Natural killer cell (primary cell): ENCODE measurements at regions not wholly inside any gene's neighbourhood (a gene's known extent, or its start where the extent isn't known, plus 50 kb on each side); places are given as distances from the start of the nearest gene placed in this dataset.

Experiments
- ATAC-seq, 3 donors: fragments of 150-1000 bp in 2 of 3; fragments of 200-7000 bp in 1 of 3; cut with Tn5 transposase; 1 replicate in 1 of 3; 2 replicates in 2 of 3; pipeline ENCODE4 v1.10.0; 2021; ENCODE audit warnings: mild to moderate bottlenecking in 2 of 3, moderate library complexity in 2 of 3
- DNase-seq, 2 donors: peaks; one replicate each; pipeline versions ENCODE4 v3.0.0 to v3.0.0-alpha.2; 2013 to 2021; ENCODE audit warnings: mixed read lengths in 1 of 2
- H3K27ac ChIP-seq: one replicate; pipeline ENCODE4 v1.5.1; 2013; ENCODE audit warnings: mild to moderate bottlenecking, low read length
- H3K27me3 ChIP-seq: one replicate; pipeline ENCODE4 v1.6.1; 2013; ENCODE audit warnings: low read length; ENCODE audit not compliant: control insufficient read depth, insufficient read depth
- H3K36me3 ChIP-seq: one replicate; pipeline ENCODE4 v1.6.1; 2013; ENCODE audit warnings: low read length; ENCODE audit not compliant: control insufficient read depth, insufficient read depth
- H3K4me1 ChIP-seq: one replicate; pipeline ENCODE4 v1.6.1; 2013; ENCODE audit warnings: low read length; ENCODE audit not compliant: control insufficient read depth, insufficient read depth
- H3K4me3 ChIP-seq: one replicate; pipeline ENCODE4 v1.5.1; 2013; ENCODE audit warnings: low read length
- H3K9me3 ChIP-seq: one replicate; pipeline ENCODE4 v1.6.1; 2013; ENCODE audit warnings: low read length; ENCODE audit not compliant: control insufficient read depth, insufficient read depth
- H3K27ac Mint-ChIP-seq, 2 donors: one replicate each; pipeline ENCODE4 v1.8.0; 2022; ENCODE audit warnings: mild to moderate bottlenecking in 2 of 2, mixed read lengths in 2 of 2, moderate library complexity in 1 of 2
- H3K27me3 Mint-ChIP-seq, 2 donors: one replicate each; pipeline ENCODE4 v1.8.0; 2022; ENCODE audit warnings: low read depth in 2 of 2, mixed read lengths in 2 of 2
- H3K36me3 Mint-ChIP-seq: one replicate; pipeline ENCODE4 v1.8.0; 2022; ENCODE audit warnings: mixed read lengths
- H3K4me1 Mint-ChIP-seq, 2 donors: one replicate each; pipeline ENCODE4 v1.8.0; 2022; ENCODE audit warnings: mixed read lengths in 2 of 2
- H3K4me3 Mint-ChIP-seq: one replicate; pipeline ENCODE4 v1.8.0; 2022; ENCODE audit warnings: mild to moderate bottlenecking, moderate library complexity, mixed read lengths
- H3K9me3 Mint-ChIP-seq, 2 donors: one replicate each; pipeline ENCODE4 v1.8.0; 2022; ENCODE audit warnings: mixed read lengths in 2 of 2
- WGBS: methylation state at CpG from one replicate; pipeline ENCODE4 v1.1.7; 2013; ENCODE audit warnings: missing lambda C conversion rate; ENCODE audit not compliant: insufficient coverage; 5-methylcytosine and 5-hydroxymethylcytosine counted together
- intact Hi-C: fragments of 100-400 bp; cut with micrococcal nuclease; formaldehyde crosslinking; loops from one replicate; pipeline ENCODE4 v1.14.2; 2022
- TF ChIP-seq, protein P1 (sequence below): fragments of 200-600 bp; IDR thresholded peaks from one replicate; pipeline ENCODE4 v1.8.0; 2022; ENCODE audit warnings: antibody characterized with exemption

DNA sequence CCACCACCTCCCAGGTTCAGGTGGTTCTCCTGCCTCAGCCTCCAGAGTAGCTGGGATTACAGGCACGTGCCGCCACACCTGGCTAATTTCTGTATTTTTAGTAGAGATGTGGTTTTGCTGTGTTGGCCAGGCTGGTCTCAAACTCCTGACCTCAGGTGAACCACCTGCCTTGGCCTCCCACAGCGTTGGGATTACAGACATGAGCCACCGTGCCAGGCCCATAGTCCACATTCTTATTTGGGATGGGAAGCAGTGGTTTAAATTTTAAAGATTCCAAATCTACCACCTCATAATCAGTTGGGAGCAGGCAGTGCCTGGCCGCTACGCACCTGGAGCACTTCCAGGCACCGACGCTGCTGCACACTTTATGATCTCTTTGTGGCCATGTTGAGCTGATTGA lies 160.6 kb upstream of the SOX1 start:
- Mint-ChIP-seq H3K9me3 (peaks cover 0 to 3% of the 10 kb centered on the region in 2 donors), H3K4me1 (no peaks in the 10 kb centered on the region), H3K36me3 (no peaks in the 10 kb centered on the region), H3K27me3 (no peaks in the 10 kb centered on the region), H3K27ac (no peak overlapping the region), H3K4me3 (no peak overlapping the region)
- Histone ChIP-seq H3K9me3 (no peaks in the 10 kb centered on the region), H3K4me3 (no peak overlapping the region), H3K36me3 (no peaks in the 10 kb centered on the region), H3K27me3 (no peaks in the 10 kb centered on the region), H3K27ac (no peak overlapping the region), H3K4me1 (no peaks in the 10 kb centered on the region)
- intact Hi-C loops, result no loop called here
- WGBS, result 89% methylated on average over 7 of the region's 8 CpGs
- no peak for DNase-seq
- no peak for ATAC-seq
- TF ChIP-seq, protein P1, sequence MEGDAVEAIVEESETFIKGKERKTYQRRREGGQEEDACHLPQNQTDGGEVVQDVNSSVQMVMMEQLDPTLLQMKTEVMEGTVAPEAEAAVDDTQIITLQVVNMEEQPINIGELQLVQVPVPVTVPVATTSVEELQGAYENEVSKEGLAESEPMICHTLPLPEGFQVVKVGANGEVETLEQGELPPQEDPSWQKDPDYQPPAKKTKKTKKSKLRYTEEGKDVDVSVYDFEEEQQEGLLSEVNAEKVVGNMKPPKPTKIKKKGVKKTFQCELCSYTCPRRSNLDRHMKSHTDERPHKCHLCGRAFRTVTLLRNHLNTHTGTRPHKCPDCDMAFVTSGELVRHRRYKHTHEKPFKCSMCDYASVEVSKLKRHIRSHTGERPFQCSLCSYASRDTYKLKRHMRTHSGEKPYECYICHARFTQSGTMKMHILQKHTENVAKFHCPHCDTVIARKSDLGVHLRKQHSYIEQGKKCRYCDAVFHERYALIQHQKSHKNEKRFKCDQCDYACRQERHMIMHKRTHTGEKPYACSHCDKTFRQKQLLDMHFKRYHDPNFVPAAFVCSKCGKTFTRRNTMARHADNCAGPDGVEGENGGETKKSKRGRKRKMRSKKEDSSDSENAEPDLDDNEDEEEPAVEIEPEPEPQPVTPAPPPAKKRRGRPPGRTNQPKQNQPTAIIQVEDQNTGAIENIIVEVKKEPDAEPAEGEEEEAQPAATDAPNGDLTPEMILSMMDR, result no peak

GRCh38 chr13:111906816-111907215 lies 160.1 kb upstream of the SOX1 start:
- Histone ChIP-seq H3K27ac (no peak overlapping the region), H3K36me3 (no peaks in the 10 kb centered on the region), H3K9me3 (no peaks in the 10 kb centered on the region), H3K27me3 (no peaks in the 10 kb centered on the region), H3K4me3 (no peak overlapping the region), H3K4me1 (no peaks in the 10 kb centered on the region)
- Mint-ChIP-seq H3K36me3 (no peaks in the 10 kb centered on the region), H3K9me3 (peaks cover 0 to 3% of the 10 kb centered on the region in 2 donors), H3K4me3 (no peak overlapping the region), H3K27ac (no peak overlapping the region), H3K4me1 (no peaks in the 10 kb centered on the region), H3K27me3 (no peaks in the 10 kb centered on the region)
- DNase-seq (no peak), ATAC-seq (no peak)
- 85% methylated on average over 9 of the region's 9 CpGs for WGBS
- TF ChIP-seq, protein P1, result no peak
- intact Hi-C loops, result no loop called here

DNA sequence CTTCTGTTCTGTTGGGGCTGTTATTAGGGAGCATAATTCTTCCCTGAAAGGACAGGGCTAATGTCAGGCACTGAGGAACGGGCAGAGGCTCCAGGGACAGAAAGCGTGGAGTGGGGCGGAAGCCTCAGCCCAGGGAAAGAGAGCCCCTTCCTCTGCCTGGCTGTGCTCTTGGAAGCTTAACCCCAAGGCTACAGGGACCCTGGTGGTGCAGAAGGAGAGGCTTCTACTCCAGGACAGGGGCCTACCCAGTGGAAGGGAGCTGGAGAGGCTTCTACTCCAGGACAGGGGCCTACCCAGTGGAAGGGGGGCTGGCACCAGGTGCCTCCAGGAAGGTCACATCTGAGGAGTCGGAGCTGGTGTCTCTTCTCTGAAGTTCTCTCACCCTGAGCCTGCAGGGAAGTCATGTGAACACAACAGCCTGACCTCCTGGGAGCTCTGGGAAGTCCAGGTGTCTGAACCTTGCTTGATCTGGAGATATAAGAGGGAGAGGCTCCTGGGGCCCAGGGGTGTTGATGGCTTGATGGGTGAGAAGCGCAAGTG lies 159.5 kb upstream of the SOX1 start:
- TF ChIP-seq, protein P1, result no peak
- no peak for ATAC-seq
- Histone ChIP-seq H3K4me1 (no peaks in the 10 kb centered on the region), H3K27ac (no peak overlapping the region), H3K4me3 (no peak overlapping the region), H3K9me3 (no peaks in the 10 kb centered on the region), H3K27me3 (no peaks in the 10 kb centered on the region), H3K36me3 (no peaks in the 10 kb centered on the region)
- no peaks in the 10 kb centered on the region for H3K27me3 Mint-ChIP-seq
- H3K9me3 Mint-ChIP-seq, result peaks cover 0 to 3% of the 10 kb centered on the region in 2 donors
- 89% methylated on average over 5 of the region's 5 CpGs for WGBS
- intact Hi-C loops, result no loop called here
- no peak overlapping the region for H3K27ac Mint-ChIP-seq
- no peak for DNase-seq
- no peaks in the 10 kb centered on the region for H3K4me1 Mint-ChIP-seq
- H3K4me3 Mint-ChIP-seq, result no peak overlapping the region
- no peaks in the 10 kb centered on the region for H3K36me3 Mint-ChIP-seq

GRCh38 chr13:111908361-111908760 lies 158.6 kb upstream of the SOX1 start:
- Mint-ChIP-seq H3K27me3 (no peaks in the 10 kb centered on the region), H3K9me3 (peaks cover 0 to 3% of the 10 kb centered on the region in 2 donors), H3K4me1 (no peaks in the 10 kb centered on the region), H3K4me3 (no peak overlapping the region), H3K36me3 (no peaks in the 10 kb centered on the region), H3K27ac (no peak overlapping the region)
- no peaks in the 10 kb centered on the region for H3K4me1 ChIP-seq
- TF ChIP-seq, protein P1, result no peak
- no peak overlapping the region for H3K4me3 ChIP-seq
- H3K36me3 ChIP-seq, result no peaks in the 10 kb centered on the region
- no peaks in the 10 kb centered on the region for H3K27me3 ChIP-seq
- WGBS, result 88% methylated on average over 11 of the region's 13 CpGs
- no peaks in the 10 kb centered on the region for H3K9me3 ChIP-seq
- intact Hi-C loops, result no loop called here
- no peak overlapping the region for H3K27ac ChIP-seq
- no peak for ATAC-seq
- no peak for DNase-seq
